NCI-H460 (cell line): ENCODE measurements at regions not wholly inside any gene's neighbourhood (a gene's known extent, or its start where the extent isn't known, plus 50 kb on each side); places are given as distances from the start of the nearest gene placed in this dataset.
"Not testable (repeated sequence)": the region's sequence is repeated elsewhere in the genome, so short reads cannot be mapped to it uniquely, and the experiment has no call there.

ENCODE experiments used
- DNase-seq: peaks from one replicate; pipeline ENCODE4 v3.0.0-alpha.2; 2016; ENCODE audit warnings: low read depth; ENCODE audit errors: extremely low read depth

DNA sequence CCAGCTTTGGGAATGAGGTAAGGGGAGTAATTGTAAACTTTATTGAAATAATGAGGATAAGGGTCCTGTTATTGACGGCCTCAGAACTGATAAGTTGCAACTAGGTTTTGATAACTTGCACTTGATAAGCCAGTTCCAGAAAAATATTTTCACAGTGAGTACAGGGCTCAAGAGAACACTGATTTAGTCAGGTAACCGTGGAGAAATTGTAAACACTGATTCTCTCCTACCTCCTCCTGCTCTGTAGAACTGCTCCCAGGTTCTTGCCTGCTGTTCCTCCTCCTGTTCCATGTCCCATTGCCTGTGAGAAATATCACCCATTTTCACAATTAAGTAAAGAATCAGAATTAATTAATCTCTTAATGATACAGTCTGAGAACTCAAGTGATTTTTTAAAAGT lies 55.0 kb upstream of the CXXC4 start:
- no peak for DNase-seq

DNA sequence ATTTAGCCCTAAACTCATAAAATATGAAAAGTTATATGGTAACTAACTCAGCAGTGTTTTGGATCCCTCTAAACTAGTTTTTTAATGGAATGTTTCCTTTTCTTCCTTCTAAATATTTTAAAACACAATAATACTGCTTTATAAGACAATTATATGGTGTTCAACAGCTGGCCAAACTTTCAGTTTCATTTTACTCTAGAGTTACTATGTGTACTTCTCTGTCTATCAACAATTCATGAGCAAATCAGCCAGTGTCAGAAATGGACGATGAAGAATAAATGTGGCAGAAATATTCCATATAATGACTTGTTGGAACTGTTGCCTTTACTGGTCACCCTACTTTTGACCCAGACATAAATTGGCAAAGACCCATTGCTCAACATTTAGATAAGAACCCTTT lies 64.8 kb upstream of the CXXC4 start:
- no peak for DNase-seq

DNA sequence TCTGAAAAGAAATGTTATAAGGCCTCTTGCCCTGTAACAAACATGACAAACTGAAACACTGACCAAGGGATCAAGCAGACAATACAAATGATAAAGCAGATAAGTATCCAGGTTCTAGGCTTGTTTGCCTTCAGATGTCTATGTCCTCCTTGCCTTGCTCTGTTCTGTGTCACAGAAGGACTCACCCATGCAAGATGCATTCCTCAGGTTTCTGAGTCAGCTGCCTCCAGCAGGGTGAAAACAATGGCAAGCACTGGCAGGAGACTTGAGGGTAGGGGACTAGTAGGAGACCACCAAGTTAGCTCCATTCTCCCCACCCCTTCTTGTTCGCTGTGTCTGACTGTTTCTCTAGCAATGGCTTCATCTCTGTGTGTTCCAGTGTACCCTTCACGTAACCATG lies 76.6 kb upstream of the CXXC4 start:
- DNase-seq: no peak

DNA sequence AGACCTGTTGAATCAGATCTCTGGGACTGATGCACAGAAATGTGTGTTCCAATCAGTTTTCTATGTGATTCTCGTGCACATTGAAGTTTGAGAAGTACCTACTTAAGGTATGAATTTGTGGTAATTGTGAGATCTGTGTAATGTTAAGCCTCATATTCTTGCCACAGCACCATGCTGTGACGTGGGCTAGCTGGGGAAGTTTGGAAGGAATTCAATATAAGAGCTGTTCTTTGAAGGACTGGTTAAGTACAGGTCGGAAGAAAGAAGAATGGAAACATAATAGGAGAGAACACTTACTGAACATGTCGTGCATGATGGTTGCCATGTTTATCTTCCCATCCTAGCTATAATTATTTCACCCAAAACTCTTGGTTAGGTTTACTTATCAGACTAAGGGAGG lies 79.7 kb upstream of the CXXC4 start:
- DNase-seq: no peak

DNA sequence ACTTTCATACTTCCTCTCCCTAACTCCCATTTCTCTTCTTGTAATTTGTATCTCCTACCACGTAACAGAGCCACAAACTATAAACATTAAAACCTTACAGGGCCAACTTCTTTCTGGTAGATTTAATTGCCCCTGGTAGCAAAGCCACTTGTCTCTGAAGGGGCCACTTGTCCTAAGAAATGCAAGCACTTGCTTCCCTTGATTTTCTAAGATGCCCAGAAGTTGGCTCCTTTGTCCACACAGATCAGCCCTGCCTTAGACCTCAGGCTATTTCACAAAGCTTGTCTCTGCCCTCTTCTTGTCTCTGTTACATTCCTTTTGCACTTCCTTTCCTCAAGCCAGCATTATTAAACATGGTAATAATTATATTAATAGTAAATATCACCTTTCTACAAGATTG lies 80.6 kb upstream of the CXXC4 start:
- DNase-seq: no peak

DNA sequence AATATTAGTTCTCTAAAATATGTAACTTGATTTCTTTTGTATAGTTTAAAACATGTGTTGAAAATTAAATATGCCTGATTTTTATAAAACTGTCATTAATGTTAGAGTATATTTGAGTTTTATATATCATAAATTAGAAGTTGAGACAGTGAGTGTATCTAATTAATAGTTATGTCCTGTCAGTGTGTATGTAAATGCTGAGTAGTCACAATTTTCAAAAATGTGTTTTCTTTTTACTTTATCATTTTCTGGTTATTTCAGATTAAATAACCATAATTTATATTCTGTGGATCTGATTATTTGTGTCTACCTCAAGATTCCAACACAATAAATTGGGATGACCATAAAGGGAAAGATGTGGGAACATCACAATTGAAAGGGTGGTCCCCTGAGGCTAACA lies 82.7 kb upstream of the CXXC4 start:
- DNase-seq: no peak

DNA sequence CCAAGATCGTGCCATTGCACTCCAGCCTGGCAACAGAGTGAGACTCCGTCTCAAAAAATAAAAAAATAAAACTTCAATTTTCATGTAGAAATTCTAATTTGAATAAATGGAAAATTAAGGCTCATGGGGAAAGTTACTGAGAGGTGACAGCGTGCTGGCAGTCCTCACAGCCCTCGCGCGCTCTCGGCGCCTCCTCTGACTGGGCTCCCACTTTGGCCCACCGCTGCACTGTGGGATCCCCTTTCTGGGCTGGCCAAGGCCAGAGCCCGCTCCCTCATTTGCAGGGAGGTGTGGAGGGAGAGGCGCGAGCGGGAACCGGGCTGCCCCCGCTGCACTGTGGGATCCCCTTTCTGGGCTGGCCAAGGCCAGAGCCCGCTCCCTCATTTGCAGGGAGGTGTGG lies 86.8 kb upstream of the CXXC4 start:
- not testable (repeated sequence) for DNase-seq

DNA sequence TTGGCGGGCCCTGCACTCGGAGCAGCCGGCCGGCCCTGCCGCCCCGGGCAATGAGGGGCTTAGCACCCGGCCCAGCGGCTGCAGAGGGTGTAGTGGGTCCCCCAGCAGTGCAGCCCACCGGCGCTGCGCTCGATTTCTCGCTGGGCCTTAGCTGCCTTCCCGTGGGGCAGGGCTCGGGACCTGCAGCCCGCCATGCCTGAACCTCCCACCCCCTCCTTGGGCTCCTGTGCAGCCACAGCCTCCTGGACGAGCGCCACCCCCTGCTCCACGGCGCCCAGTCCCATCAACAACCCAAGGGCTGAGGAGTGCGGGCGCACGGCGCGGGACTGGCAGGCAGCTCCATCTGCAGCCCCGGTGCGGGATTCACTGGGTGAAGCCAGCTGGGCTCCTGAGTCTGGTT lies 87.4 kb upstream of the CXXC4 start:
- DNase-seq: not testable (repeated sequence)

DNA sequence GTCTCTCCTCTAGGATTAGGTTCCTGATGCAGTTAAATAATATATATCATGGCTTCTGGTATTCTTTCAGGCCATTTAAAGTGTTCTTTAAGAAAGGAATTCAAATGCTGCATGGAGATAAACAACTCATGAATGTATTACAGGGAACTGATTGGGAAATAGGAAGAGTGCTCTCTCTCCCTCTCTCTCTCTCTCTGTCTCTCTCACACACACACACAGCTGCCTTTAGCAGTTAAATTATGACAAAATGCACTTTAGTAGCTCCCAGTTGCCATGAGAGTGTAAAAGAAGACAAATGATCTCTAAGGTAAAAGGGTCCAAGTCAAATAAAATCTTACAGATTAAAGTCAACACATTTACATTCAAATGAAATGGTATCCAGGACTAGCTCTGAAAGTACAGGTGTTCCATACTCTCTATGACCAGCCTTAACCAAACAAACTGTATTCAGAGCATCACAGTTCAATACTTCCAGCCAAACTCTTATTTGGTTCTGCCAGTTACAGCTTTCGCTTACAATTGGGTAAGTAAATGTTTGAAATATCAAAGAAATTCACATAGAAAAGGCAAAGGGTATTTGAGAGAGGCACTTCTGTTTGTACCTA lies 94.7 kb upstream of the CXXC4 start:
- no peak for DNase-seq

DNA sequence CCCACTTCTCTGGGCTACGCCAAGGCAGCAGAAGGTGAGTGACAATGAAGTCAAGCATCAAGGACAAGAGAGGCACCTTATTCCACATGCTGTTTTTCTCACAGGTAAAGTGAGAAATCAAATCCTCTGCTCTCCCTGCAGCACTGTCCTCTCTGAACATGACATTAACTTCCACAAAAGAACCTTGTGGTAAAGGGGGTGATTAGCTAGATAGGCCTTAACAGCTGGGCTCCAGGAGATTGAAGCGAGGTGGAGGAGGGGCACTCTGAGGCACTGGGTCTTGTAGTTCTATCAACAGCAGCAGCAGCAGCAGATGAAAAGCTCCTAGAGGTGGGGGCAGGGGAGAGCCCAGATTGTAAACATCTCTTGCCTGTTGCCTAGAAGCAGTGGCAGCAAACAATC lies 96.8 kb upstream of the CXXC4 start:
- no peak for DNase-seq

DNA sequence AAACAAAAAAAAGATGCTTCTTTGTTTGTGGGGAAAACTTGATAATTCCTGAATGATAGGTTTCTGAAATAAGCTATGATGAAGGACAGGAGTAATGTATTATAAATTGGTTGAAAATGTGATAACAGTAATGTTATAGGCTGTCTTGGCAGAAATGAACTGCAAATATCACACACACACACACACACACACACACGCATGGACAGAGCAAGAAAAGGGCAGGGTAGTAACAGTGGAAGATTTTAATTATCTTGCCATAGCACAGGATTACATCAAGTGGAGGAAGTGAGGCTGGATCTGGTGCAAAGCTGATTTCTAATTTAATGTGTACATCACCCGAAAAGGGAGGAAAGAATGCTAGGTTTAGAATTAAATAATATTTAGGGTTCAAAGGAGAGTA lies 97.5 kb upstream of the CXXC4 start:
- DNase-seq: no peak

DNA sequence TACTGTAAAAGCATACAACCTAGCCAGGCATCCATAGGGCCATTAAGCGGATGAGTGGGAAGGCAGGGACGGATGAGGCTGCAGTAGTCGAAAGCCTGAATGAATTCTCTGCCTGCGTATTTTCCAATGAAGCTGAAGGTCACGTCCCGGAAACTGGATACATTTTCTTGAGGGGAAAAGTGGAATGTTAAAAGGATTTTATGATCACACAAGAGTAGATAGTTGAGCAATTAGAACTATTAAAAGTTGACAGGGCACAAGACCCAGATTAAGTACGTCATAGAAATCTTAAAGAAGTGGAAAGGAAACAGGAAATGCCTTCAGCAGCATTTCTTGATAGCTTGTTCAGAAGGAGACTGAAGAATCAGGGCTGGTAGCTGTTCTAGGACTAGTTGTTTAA lies 98.3 kb upstream of the CXXC4 start:
- DNase-seq: no peak

DNA sequence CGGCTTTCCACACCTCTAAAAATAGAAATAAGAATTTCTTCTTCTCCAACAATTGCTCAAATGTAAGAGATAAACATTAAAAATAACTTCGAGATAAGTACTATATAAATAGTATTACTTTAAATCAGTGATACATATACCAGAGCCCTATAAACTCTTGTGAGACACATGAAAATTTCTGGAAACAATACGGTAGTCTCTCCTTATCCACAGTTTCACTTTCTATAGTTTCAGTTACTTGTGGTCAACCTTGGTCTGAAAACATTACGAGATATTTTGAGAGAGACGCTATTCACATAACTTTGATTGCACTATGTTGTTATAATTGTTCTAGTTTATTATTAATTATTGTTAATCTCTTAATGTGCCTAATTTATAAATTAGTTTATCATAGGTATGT lies 101.5 kb upstream of the CXXC4 start:
- DNase-seq: no peak

DNA sequence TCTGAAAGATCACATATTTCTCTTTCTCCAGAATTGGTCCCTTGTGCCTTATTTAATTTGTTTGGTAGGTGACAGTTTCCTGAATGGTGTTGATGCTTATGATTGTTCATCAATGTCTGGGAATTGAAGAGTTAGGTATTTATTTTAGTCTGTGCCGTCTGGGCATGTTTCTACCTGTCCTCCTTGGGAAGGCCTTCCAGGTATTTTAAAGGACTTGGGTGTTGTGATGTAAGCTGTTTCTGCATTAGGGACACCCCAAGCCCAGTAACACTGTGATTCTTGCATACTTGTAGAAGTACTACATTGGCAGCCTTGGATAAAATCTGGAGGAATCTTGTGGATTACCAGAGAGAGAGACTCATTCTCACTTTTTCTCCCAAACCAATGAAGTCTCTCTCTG lies 120.8 kb upstream of the CXXC4 start:
- DNase-seq: no peak

DNA sequence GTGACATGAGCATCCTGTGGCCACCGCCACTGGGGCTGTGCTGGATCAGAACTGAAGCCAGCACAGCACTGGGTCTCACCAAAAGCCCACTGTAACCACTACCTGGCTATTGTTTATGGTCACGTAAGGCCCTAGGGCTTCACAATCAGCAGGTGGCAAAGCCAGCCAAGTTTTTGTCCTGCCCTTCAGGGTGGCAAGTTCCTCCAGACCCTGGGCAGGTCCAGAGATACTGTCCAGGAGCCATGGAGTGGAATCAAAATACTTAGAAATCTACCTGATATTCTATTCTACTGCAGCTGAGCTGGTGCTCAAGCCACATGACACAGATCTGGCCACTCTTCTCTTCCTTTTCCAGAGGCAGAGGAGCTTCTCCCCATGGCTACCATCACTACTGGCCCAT lies 121.2 kb upstream of the CXXC4 start:
- no peak for DNase-seq

DNA sequence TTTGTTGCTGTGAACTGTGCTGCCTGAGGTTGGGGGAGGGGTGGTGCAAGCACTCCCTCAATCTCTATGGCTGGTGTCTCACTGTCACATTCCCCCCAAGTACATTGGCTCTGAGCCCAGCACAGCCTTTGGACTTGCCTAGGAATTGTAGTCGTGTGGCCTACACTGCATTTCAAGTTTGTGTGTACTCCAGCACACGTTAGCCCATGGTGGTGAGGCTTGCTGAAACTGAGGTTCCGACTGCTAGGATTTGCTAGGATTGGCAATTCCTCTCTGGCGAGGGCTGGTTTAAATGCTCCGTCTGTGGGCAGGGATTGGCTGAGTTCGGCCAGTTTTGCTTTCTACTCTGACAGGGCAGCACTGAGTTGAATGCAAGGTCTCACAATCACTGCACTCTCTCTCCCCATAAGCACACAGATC lies 121.7 kb upstream of the CXXC4 start:
- DNase-seq: no peak

DNA sequence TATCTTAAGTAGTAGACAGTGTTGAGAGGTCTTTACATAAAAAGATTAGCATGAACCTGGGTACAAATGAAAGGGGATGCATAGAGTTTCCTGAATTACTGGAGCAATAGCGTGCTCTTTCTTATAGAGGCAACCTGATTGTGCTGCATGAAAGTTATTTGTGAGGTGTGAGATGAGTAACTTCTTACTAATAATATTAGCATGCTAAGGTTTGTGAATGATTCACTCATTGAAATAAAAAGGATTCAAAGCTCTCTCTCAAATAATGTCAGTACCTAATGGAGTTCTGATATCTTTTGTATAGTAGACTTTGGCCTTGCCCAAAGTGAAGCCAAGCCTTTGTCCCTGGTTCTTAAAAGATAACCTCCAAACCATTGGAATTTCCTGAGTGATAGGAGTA lies 131.0 kb upstream of the CXXC4 start:
- DNase-seq: no peak

DNA sequence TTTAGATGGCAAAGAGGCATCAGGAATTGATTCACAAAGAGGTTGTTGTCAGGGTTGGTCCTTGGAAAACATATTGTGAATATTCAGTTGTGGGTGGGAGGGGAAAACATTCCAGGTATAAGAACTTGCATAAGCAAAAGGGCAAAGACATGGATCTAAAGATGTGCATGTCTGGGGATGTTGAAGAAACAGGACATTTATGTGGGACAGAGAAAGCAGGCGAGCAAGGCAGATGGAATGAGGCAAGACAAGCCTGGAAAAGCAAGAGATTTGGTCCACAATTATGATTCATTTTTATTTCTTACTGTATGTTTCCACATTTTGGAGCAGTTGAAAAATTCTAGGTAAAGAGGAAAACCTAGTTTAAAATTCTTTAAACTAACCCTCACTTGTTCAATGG lies 134.9 kb upstream of the CXXC4 start:
- no peak for DNase-seq

DNA sequence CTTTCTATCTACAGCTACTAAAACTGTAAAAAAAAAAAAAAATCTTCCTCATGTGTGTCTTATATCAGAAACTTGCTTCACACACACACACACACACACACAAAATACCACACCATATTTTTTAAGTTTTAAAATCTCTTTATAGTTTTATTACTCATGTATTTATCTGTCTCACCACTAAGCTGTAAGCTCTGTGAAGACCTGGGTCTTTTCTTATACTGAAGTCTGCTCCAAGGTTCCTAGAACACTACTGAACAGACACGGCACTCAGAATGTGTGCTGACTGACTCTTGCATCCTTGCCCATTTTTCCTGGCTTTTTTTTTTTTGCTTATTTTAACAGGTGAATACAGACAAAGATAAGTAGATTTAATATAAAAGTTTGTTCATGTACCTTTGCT lies 135.6 kb upstream of the CXXC4 start:
- DNase-seq: no peak

DNA sequence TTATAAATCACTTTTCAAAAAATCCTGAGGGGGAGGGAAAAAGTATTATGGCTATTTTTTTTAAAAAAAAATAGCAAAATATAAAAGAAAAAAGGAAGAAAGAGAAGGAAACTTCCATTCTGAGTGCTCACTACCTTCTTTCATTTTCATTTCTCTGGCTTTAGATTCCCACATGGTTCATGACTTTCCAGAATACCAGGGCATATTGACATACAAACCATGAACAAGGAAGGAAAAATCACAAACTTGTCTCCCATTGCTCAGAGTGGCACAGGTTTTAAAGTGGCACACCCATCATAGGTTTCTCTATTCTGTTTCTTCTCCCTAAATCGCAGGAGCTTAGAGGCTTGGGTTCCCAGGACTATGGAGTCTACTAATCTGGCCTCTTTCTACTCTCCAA lies 136.3 kb upstream of the CXXC4 start:
- DNase-seq: no peak

DNA sequence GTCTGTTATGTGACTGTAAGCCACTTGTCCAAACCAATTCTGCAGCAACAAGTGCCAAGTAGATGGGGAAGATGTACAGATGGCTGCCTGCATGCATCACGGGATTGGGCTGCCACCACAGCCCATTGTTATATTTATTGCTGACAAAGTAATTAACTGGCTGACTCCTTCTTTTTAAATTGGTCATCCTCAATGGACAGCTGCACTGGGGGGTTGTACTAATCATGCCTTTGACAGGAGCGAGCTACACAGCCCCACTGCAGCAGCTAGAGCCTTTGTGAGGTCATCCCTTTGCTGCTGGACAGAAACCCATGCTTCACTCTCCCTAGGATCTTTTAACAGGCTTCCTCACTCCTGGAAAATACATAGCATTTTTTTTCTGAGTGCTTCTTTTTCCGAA lies 146.7 kb upstream of the CXXC4 start:
- DNase-seq: no peak

DNA sequence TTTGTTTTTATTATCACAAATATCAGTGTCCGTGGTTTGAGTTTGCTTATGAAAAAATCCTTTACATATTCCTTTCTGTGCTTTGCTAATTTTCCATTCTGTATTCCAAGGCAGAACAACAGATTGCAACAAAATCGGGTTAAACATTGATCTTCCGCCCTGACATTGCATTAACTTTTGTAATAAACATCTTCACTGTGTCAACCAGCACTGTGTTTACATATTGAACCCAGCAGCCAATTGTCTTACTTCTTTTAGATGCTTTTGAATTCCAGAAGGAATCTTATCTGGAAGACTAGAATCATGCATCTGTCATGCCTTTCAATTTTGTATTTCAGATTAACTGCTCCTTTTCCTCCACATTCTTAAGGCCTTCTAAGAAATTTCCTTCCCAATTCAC lies 147.8 kb upstream of the CXXC4 start:
- DNase-seq: no peak

DNA sequence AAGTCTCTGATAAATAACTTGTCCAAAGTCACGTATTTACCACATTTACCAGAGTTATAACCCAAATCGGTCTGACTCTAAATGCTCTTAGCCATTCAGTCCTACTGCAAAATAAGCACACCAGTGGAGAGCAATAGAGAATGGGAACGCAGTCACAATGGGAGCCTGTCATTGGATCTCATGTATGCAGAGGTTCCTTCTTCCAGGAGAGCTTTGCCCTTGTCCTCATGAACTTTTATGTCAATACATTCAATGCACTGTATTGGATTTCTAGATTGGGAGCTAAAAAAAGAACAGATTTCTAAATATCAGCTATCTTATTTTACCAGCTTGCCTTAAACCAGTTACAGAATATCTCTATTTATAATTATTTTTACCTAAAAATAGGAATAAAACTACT lies 149.1 kb upstream of the CXXC4 start:
- DNase-seq: no peak

DNA sequence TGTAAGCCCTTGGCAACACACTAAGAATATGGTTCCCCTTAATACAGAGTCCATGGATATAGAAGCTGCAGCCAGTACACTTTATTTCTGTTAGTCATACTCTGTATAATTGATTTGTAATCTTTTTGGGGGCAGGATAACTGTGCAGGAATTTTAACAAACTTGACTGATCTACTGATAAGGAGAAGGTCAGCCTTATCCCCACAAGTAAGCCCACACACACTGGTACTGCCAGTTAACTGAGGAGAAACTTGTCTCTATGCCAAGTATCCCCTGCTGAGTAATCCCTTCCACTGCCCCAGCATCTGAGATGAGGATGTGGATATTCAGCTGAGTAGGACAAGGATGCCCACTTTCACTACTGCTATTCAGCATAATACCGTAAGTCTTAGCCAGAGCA lies 154.9 kb upstream of the CXXC4 start:
- no peak for DNase-seq
